Astrocyte of the cerebellum (primary cell): ENCODE measurements at regions not wholly inside any gene's neighbourhood (a gene's known extent, or its start where the extent isn't known, plus 50 kb on each side); places are given as distances from the start of the nearest gene placed in this dataset.

Experiments used
- DNase-seq: peaks from one replicate; pipeline ENCODE4 v3.0.0-alpha.2; 2011; ENCODE audit warnings: low read depth
- H3K4me3 ChIP-seq: 2 replicates; pipeline ENCODE4 v1.5.1; 2011; ENCODE audit warnings: mild to moderate bottlenecking, low read depth, low read length, moderate library complexity
- CTCF ChIP-seq: IDR thresholded peaks from 2 replicates; pipeline ENCODE4 v1.5.1; 2012; ENCODE audit warnings: low read length, low read depth, moderate library complexity, mild to moderate bottlenecking; ENCODE audit errors: missing control alignments
- in situ Hi-C: cut with HindIII; loops from 2 replicates; pipeline ENCODE4 v1.10.0; 2017; ENCODE audit warnings: low sequenced_read_pairs

DNA sequence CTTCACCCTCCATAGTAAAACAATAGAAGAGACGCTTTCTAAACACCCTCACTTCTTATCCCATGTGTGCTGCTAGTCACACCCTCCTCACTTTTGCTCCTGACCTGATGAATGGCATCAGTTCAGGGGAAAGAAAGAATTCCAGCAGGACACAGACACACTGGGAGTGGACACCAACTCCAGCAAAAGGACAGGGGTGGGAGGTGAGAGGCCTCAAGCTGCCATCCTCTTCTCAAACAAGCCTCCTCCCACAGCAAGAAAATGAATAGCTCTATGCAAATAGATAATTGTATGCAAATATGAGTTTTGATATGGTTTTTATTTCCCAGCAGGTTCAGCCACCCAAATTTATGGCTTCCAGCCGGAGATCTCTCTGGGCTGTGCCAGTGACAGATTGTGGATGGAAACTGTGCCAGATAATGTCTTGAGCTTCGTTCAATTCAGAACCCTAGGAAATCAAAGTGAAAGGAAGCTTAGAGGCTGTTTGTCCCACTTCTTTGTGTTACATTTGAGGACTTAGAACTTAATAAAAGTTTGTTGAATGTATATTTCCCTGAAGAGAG, 209.3 kb upstream of the PPP2R3A start:
- no peak for DNase-seq
- H3K4me3 ChIP-seq, result no peak overlapping the region
- TF ChIP-seq CTCF, result no peak
- in situ Hi-C loops, result no loop called here

GRCh38 chr3:135757421-135757820, 208.1 kb upstream of the PPP2R3A start:
- DNase-seq, result no peak
- in situ Hi-C loops, result no loop called here
- no peak overlapping the region for H3K4me3 ChIP-seq
- no peak for TF ChIP-seq CTCF

DNA sequence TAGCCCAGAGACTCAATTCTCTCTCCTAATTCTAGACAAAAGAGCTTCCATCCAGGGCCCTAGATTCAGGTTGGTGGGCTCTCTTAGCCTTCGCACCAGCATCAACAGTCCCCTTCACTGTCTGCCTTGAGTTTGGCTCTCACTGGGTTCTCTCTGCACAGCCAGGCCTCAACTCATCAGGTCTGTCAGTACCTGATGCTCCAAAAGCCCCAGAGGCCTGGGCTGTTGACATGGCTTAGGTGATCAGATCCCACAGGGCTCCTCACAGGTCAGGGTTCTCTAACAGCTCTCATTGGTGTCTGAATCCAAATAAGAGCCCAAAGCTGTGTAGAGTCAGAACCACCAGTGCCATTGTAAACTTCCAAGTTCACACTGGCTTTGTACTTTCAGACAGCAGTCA, 206.6 kb upstream of the PPP2R3A start:
- TF ChIP-seq CTCF, result no peak
- no peak for DNase-seq
- in situ Hi-C loops, result no loop called here
- no peak overlapping the region for H3K4me3 ChIP-seq

GRCh38 chr3:135759651-135760050, 205.9 kb upstream of the PPP2R3A start:
- DNase-seq, result no peak
- in situ Hi-C loops, result no loop called here
- no peak for TF ChIP-seq CTCF
- H3K4me3 ChIP-seq, result no peak overlapping the region

- in situ Hi-C loops, result no loop called here
- no peak for TF ChIP-seq CTCF
- no peak for DNase-seq
- no peak overlapping the region for H3K4me3 ChIP-seq
These were observed 204.9 kb upstream of the PPP2R3A start for GRCh38 chr3:135760581-135760980.

DNA sequence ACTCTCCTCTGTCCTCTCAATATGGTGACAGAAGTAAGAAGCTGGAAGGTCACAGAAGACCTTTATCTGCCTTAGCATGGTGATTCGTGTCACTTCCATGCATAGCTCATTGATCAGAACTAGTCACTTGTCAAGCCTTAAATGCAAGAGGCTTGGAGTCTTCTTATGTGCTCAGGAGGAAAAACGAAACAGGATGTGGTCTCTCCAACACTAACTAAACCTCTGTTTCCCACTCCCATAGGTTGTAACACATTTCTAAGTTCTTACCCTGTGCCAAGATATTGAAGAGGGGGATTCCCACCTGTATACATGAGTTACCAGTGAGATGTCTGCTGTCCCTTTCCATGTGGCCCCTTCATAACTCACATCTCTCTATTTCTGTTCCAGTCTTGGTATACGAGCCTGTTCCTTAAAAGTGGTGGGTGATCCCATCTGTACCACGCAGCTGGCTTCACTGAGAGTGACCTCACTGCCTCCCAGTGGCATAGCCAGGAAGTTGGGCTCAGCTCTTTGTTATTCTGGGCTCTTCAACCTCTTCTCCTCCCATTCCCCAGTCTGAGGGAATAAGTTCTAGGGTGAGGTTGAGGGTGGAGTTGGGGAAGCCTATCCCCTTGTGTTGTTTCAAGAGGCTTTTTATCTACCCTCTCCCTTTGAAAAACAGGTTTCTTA, 203.2 kb upstream of the PPP2R3A start:
- no peak for TF ChIP-seq CTCF
- in situ Hi-C loops, result no loop called here

More for the DNA sequence above, 203.2 kb upstream of the PPP2R3A start:
- DNase-seq, result no peak
- H3K4me3 ChIP-seq, result no peak overlapping the region
